Stimulated activated CD4-positive, alpha-beta T cell treated with anti-CD3 and anti-CD28 coated beads, Interleukin-2, amount 100 ng/mL, for 24 hours (primary cell): ENCODE measurements at regions not wholly inside any gene's neighbourhood (a gene's known extent, or its start where the extent isn't known, plus 50 kb on each side); places are given as distances from the start of the nearest gene placed in this dataset.
"Not testable (repeated sequence)": the region's sequence is repeated elsewhere in the genome, so short reads cannot be mapped to it uniquely, and the experiment has no call there.

Experiments used
- DNase-seq, 2 donors: peaks; one replicate each; pipeline ENCODE4 v3.0.0-alpha.2; 2020

DNA sequence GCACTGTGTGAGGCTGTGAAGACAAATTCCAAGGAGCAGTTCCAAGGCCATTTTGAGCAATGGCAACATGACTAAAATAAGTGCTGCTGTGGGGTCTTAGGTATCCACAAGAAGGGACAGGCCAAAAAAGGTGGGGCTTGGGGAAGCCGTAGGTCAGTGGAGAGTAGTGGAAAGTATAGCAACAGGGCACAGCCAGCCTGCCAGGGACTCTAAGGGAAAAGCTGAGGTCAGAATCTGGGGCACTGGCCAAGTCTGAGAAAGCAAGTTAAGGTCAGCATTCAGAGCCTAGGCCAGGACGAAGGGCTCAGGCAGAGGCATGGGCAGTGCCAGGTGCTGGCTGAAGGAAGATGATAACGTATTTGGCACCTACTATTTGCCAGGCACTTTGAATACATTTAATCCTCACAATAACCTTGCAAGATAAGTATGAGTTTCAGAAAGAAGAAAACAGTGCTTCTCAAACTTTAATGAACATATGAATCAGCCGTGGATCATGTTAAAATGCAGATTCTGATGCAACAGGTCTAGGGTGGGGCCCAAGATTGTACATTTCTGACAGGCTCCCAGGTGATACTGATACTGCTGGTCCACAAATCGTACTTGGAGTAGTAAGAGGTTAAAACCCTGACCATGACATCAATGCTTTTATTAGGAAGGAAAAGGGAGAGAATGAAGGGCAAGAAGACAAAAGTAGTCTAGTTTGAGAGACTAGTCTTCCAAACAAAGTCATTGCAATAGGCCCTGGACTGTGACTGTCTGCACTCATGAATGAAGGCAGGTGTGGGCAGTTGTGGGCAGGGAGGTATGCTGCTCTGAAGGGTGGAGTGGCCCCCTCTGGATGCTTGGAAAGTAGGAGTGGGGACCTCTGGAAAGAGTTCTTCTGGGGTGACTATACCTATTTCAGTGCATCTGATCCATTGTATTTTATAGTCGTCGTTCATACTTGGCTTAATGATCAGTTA is 106.3 kb upstream of the ANKRD28 start:
- DNase-seq = no peak

GRCh38 chr3:15905041-15905440 is 107.3 kb upstream of the ANKRD28 start:
- no peak for DNase-seq

DNA sequence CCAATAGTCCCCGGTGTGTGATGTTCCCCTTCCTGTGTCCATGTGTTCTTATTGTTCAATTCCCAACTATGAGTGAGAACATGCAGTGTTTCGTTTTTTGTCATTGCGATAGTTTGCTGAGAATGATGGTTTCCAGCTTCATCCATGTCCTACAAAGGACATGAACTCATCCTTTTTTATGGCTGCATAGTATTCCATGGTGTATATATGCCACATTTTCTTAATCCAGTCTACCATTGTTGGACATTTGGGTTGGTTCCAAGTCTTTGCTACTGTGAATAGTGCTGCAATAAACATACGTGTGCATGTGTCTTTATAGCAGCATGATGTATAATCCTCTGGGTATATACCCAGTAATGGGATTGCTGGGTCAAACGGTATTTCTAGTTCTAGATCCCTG is 109.6 kb upstream of the ANKRD28 start:
- not testable (repeated sequence) for DNase-seq

DNA sequence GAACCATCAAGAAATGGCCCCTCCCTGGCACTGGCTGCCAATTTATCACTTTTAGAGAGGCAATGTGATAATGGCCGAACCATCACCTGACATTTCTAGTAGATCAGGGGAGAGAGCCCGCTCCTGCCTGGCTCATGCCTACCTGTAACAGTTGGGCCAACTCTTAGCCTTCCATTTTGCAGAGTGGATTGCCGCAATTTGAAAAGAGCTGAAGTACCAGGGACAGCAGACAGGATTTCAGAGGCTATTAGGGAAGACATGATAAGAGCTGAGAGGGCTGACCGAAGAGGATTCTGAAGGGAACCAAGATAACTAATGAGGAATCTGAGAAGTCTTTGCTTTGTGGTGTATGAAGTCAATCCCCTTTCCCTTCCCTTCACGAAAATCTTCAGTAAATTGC is 121.2 kb upstream of the ANKRD28 start:
- no peak for DNase-seq

DNA sequence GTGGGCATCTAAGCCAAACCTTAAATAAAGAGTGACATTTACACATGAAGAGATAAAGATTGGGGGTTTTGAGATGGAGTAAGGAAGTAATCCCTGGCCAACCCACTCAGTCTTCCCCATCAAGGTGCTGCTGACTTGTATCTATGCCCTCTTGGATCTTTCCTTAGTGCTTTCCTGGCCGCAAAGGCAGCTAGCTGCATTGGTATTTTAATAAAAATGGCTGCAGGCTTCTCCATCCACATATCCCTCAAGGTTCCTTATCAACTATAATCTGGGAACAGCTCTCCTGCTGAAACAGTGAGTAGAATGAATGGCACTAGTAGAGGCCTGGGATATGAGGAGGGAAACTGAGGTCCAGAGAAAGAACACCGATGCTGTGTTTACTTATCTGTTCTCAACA is 122.2 kb upstream of the ANKRD28 start:
- DNase-seq = no peak

DNA sequence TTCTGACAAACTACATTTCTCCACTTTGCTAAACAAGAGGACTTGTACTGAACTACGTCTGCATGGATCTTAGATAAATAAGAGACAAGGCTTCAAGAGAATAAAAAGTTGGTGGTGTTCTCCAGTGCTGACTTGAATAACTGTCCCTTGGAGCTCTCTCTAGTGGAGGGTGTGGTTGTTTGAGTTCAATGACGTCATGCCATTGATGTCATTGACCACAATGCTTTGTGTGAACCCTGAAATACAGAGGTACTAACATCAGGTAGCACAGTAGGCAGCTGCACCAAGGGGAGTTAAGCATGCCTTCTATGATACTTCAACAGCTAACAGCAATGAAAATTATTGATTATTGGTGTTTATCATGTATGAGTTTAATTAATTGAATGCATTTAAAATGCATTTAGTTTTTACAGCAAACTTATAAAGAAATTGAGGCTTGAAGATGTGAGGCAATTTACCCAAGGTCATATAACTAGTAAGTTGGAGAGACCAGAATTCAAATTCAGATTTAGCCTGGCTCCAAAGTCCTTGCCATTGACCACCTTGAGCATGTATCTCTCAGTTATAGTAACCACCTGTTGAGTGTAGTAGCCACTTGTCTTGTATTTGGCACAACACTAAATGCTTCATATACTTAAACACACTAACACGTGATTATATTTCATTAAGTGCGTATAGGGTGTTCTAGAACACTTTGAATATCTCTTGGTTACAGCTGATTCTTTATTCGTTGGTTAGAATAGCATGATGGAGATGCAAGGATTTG is 126.0 kb upstream of the ANKRD28 start:
- DNase-seq = no peak

GRCh38 chr3:15924914-15925313 is 127.1 kb upstream of the ANKRD28 start:
- DNase-seq = no peak

DNA sequence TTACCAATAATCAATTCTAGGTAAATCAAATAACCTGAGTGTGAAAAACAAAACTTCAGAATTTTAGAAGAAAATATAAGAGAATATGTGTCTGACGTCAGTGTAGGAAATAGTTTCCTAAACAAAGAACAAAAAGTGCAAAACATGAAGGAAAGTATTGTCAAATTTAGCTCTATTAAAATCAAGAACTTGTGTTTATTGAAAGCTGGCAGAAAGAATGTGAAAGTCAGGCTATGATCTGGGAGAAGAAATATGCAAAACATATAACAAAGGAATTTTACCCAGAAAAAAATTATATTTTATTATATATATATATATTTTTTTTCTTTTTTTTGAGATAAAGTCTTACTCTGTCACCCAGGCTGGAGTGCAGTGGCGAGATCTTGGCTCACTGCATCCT is 129.1 kb upstream of the ANKRD28 start:
- no peak for DNase-seq

- no peak for DNase-seq
Measured at GRCh38 chr3:15927969-15928368, 130.2 kb upstream of the ANKRD28 start.

GRCh38 chr3:15929944-15930571 is 132.3 kb upstream of the ANKRD28 start:
- no peak for DNase-seq

GRCh38 chr3:15932348-15933300 is 134.8 kb upstream of the ANKRD28 start:
- DNase-seq = no peak

DNA sequence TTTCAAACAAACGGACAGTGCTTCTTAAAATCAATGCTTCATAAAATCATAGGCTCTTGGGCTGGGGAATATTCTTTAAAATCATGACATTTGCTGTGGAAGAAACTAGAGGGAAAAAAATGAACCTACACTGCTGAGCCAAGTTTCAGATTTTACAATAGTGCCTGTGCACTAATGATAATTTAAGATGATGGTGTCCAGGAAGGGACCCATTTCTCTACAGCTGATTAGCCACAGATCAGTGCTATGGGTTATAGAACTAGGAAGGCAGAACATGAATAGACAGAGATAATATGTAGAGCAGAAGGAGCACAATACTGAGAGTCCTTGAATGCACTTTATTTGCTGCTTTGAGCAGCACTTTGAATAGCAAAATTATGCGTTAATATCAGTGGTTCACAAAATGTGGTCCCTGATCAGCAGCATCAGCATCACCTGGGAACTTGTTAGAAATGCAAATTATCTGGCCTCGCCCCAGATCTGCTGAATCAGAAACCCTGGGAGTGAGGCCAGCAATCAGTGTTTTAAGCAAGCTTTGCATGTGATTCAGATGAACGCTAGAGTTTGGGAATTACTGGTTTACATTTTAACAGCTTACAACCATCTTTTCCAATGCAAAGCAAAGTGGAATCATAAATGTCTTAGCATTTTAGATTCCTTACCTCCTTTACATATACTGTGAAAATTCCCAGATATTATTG is 135.8 kb upstream of the ANKRD28 start:
- no peak for DNase-seq

DNA sequence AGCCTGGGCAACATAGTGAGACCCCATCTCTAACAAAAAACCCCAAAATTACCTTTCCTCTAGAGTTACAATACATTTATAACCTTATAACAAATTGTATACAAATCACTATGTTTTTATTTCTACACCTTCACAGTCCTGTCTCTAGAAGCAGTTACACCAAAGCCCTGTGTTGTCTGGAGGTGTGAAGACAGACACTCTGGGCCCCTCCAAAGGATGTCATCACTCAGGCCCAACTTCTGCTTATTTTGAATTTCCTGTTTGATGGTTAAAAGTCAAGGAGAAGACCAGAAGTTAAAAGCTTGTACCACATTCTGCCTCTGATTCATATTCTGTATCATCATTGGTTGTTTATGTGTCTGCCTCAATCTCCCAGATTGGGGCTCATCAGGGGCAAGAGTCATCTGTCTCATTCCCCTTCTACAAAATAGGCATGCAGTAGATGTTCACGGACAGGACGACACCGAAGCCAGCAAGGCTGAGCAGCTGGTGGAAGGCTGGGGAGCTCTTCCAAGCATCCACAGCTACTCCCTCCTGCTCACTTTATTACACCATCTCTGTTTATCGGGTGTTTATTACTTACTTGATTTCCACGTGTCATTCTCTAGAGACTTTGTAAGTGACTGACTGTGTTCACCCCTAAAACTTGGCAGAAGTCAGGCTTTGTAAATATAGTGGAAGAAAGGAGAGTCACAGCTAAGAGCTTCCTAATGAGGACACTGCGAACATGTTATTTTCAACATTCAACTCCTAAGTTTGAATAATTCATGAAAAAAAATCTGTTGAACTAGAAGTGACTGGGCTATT is 136.8 kb upstream of the ANKRD28 start:
- DNase-seq = no peak

GRCh38 chr3:15936312-15936711 is 138.5 kb upstream of the ANKRD28 start:
- DNase-seq = no peak

DNA sequence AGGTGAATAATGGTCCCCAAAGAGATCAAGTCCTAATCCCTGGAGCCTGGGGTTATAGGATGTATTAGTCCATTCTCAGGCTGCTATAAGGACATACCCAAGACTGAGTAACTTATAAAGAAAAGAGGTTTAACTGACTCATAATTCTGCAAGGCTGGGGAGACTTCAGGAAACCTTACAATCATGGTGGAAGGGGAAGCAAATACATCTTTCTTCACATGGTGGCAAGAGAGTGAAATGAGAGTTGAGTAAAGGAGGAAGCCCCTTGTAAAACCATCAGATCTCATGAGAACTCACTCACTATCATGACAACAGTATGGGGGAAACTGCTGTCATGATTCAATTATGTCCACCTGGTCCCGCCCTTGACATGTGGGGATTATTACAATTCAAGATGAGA is 142.9 kb upstream of the ANKRD28 start:
- DNase-seq = no peak

- not testable (repeated sequence) for DNase-seq
Measured at GRCh38 chr3:15941457-15941856, 143.7 kb upstream of the ANKRD28 start.

DNA sequence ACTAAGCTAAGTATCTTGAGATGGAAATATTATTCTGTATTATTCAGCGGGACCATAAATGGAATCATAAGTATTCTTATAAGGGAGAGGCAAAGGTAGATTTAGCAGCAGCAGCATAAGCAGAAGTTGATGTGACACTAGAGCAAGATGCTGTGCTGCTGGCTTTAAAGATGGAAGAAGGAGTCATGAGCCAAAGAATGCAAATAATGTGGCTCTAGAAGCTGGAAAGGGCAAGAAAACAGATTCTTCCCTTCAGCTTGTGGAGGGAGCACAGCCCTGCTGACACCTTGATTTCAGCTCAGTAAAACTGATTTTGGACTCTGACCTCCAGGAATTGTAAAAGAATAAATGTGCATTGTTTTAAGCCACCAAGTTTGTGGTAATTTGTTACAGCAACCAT is 144.2 kb upstream of the ANKRD28 start:
- DNase-seq = no peak

DNA sequence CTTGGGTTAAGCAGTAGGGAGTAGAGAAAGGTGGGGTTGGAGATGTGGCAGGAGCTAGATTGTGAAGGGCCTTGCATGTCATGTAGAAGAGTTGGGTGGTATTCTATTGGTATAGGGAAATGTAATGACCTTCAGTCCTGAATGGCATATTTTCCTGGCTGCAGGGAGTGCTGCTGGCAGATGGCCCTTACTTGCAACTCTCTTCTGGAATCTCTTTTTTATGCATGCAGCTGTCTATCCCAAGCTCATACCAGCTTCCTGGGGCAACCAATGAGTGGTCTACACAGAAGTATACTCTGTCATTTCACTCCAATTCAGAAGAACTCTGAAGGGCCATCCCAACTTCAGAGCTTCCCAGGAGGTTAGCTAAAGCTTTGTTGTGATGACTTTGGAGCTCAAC is 144.7 kb upstream of the ANKRD28 start:
- DNase-seq = no peak

GRCh38 chr3:15942936-15943335 is 145.2 kb upstream of the ANKRD28 start:
- DNase-seq = no peak

DNA sequence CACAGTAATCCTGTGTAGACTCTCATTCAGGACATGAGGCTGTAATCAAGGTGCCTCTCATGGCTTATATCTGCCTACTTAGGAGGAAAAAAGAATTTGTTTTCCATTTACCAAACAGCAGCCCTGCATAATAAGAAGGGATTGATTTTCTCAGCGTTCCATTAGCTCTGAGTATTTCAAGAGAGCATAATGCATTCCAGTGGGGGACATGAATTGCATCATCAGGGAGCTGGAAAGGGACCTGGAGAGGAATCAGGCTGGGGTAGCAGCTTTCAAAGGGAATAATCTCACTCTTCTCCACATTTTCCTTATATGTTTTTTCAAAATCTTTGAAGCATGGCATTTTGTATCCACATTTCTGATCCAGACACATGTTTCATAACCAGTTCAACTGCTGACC is 150.6 kb upstream of the ANKRD28 start:
- no peak for DNase-seq
